ENCODE measurements at regions not wholly inside any gene's neighbourhood (a gene's known extent, or its start where the extent isn't known, plus 50 kb on each side); places are given as distances from the start of the nearest gene placed in this dataset.
A peak's percentile ranks its signal among the peaks of the same experiment; 100 is the strongest.

- peaks cover 0 to 3% (median 0%) of the 10 kb centered on the region in 3 donors for H3K36me3 Mint-ChIP-seq
- H3K4me1 Mint-ChIP-seq: peaks cover 0 to 5% (median 0%) of the 10 kb centered on the region in 4 donors
- no peak overlapping the region for H3K4me3 Mint-ChIP-seq
- ATAC-seq (no peak), DNase-seq (no peak)
- no peaks in the 10 kb centered on the region for H3K9me3 Mint-ChIP-seq
- no peaks in the 10 kb centered on the region for H3K27me3 Mint-ChIP-seq
- H3K27ac Mint-ChIP-seq: no peak overlapping the region
- POLR2A ChIA-PET: no interaction called here
These were observed 355.4 kb downstream of the ETS1 start for GRCh38 chr11:128231845-128232410.

- DNase-seq (no peak), ATAC-seq (no peak)
- Mint-ChIP-seq H3K36me3 (no peaks in the 10 kb centered on the region), H3K4me1 (peaks cover 0 to 20% (median 4%) of the 10 kb centered on the region in 4 donors), H3K9me3 (no peaks in the 10 kb centered on the region), H3K27ac (no peak overlapping the region), H3K27me3 (no peaks in the 10 kb centered on the region), H3K4me3 (no peak overlapping the region)
- POLR2A ChIA-PET: no interaction called here
These were observed 359.9 kb downstream of the ETS1 start for GRCh38 chr11:128227466-128227865.

DNA sequence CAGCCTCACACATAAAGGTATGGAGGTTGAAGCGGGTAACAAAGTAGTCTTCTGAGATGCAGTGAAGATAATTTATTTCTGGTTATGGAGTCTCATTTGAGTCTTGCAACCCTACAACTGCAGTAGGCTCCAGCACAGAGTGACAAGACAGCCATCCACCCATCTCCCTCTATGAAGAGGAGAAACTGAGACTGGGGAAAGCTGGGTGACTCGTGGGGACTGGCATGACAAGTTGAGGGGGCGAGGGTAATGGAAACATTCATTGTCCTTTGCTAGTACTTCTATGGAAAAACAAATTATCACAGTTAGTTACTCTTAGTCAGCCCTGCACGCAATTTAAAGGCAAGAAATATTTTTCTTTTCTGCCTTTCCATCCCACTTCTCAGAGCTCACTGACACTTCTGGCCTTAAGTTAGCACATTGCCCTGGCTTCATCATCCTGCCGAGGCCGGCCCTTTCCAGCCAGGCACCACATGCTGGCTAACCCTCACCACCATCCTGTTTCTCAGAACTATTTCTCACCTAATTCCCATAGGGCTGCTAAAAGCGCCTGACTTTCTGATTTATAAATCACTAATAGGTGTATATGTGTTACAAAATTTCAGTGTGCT is 361.1 kb downstream of the ETS1 start:
- no peaks in the 10 kb centered on the region for H3K27me3 Mint-ChIP-seq
- POLR2A ChIA-PET: no interaction called here
- H3K4me3 Mint-ChIP-seq: no peak overlapping the region
- peak overlapping the region in 1 of 10 donors; percentile 15 for H3K27ac Mint-ChIP-seq
- DNase-seq (no peak), ATAC-seq (no peak)
- H3K4me1 Mint-ChIP-seq: peaks cover 0 to 23% (median 4%) of the 10 kb centered on the region in 4 donors
- H3K36me3 Mint-ChIP-seq: no peaks in the 10 kb centered on the region
- H3K9me3 Mint-ChIP-seq: no peaks in the 10 kb centered on the region

GRCh38 chr11:128222245-128222884 is 365.0 kb downstream of the ETS1 start:
- POLR2A ChIA-PET: no interaction called here
- DNase-seq (no peak), ATAC-seq (no peak)
- Mint-ChIP-seq H3K27me3 (no peaks in the 10 kb centered on the region), H3K27ac (no peak overlapping the region), H3K4me1 (peaks cover 0 to 18% (median 4%) of the 10 kb centered on the region in 4 donors), H3K36me3 (no peaks in the 10 kb centered on the region), H3K4me3 (no peak overlapping the region), H3K9me3 (no peaks in the 10 kb centered on the region)

DNA sequence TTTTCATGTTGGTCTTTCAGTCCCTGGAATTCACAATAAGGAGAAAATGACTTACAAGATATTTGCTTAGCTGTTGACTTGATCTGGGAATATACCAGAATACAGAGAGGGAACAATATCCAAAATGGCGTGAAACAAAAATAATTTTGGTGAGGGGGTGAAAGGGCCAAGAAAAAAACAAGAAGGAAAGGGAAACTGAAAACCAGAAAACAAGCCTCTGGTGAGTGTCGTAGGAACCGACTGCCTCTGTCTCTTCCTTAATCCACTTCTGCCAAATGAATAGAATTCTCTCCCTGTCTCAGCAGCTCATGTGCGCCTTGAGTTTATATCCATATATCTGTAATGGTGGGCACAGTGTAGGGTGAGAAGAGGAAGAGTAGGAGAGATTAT is 367.6 kb downstream of the ETS1 start:
- no peak for ATAC-seq
- Mint-ChIP-seq H3K36me3 (no peaks in the 10 kb centered on the region), H3K9me3 (no peaks in the 10 kb centered on the region), H3K4me1 (peaks cover 0 to 15% (median 3%) of the 10 kb centered on the region in 4 donors), H3K27me3 (no peaks in the 10 kb centered on the region), H3K27ac (no peak overlapping the region), H3K4me3 (no peak overlapping the region)
- no peak for DNase-seq
- POLR2A ChIA-PET: no interaction called here

DNA sequence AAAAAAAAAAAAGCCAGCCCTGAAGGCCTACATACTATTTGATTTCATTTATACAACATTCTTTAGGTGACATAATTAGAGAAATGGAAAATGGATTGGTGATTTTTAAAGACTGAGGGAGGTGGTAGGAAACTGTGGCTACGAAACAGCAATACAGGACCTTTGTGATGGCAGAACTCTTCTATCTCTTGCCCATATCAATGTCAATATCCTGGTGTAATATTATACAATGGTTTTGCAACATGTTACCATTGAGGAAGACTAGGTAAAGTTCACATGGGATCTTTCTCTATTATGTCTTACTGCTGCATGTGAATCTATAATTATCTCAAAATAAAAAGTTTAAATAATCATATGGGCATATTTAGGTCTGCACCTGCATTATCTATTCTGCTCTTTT is 371.2 kb downstream of the ETS1 start:
- no peaks in the 10 kb centered on the region for H3K4me1 Mint-ChIP-seq
- no peaks in the 10 kb centered on the region for H3K9me3 Mint-ChIP-seq
- no peak overlapping the region for H3K4me3 Mint-ChIP-seq
- no peak overlapping the region for H3K27ac Mint-ChIP-seq
- H3K36me3 Mint-ChIP-seq: no peaks in the 10 kb centered on the region
- no peaks in the 10 kb centered on the region for H3K27me3 Mint-ChIP-seq
- ATAC-seq (no peak), DNase-seq (no peak)
- POLR2A ChIA-PET: no interaction called here

GRCh38 chr11:128215238-128215882 is 372.0 kb downstream of the ETS1 start:
- Mint-ChIP-seq H3K9me3 (no peaks in the 10 kb centered on the region), H3K4me3 (no peak overlapping the region), H3K27ac (no peak overlapping the region), H3K36me3 (no peaks in the 10 kb centered on the region), H3K27me3 (no peaks in the 10 kb centered on the region), H3K4me1 (no peaks in the 10 kb centered on the region)
- ATAC-seq (no peak), DNase-seq (no peak)
- POLR2A ChIA-PET: no interaction called here

DNA sequence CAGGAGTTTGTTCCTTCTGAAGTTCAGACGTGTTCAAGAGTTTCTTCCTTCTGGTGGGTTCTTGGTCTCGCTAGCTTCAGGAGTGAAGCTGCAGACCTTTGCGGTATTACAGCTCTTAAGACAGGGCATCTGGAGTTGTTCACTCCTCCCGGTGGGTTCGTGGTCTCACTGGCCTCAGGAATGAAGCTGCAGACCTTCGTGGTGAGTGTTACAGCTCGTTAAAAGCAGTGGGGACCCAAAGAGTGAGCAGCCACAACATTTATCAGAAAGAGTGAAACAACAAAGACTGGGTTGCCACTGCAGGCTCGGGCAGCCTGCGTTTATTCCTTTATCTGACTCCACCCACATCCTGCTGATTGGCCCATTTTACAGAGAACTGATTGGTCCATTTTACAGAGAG is 373.1 kb downstream of the ETS1 start:
- no peak for DNase-seq
- Mint-ChIP-seq H3K27me3 (no peaks in the 10 kb centered on the region), H3K4me1 (no peaks in the 10 kb centered on the region), H3K36me3 (no peaks in the 10 kb centered on the region), H3K4me3 (no peak overlapping the region), H3K9me3 (no peaks in the 10 kb centered on the region), H3K27ac (no peak overlapping the region)
- POLR2A ChIA-PET: no interaction called here
- no peak for ATAC-seq

DNA sequence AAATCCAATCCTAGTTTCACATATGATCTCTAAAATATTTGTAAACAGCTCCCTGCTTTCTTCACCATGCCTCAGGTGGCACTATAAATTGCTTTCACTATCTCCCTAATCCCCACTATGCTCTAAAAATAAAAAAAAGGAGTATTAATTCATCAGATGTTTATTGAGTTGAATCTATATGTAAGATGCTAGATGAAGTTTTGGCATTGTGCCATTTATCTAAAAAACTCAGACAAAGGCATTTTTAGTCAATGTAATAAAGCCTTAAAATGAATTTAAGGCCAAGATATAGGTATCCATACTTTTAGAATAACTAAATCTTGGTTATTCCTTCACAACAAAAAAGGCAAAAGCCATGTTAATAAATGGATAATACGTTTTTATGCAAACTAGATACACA is 373.9 kb downstream of the ETS1 start:
- POLR2A ChIA-PET: no interaction called here
- DNase-seq: no peak

DNA sequence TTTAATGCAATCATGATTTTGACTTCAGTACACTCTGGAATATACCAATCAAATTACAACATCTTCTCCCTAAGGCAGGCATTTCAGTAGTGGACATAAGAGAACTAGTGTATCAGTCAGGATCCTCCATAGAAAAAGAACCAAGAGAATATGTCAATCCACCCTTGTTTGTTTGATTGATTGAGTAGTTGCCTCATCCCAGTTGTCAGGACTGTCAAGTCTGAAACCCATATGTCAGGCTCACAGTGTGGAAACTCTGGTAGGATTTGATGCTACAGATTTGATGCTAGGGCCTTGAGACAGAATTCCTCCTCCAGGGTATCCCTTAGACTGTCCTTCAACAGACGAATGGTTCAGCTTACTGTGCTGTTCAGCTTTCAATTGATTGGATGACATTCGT is 375.0 kb downstream of the ETS1 start:
- no peaks in the 10 kb centered on the region for H3K27me3 Mint-ChIP-seq
- peaks cover 0 to 4% (median 0%) of the 10 kb centered on the region in 9 donors for H3K9me3 Mint-ChIP-seq
- H3K4me1 Mint-ChIP-seq: peaks cover 0 to 2% (median 0%) of the 10 kb centered on the region in 4 donors
- H3K4me3 Mint-ChIP-seq: no peak overlapping the region
- no peak overlapping the region for H3K27ac Mint-ChIP-seq
- no peak for ATAC-seq
- POLR2A ChIA-PET: no interaction called here
- no peaks in the 10 kb centered on the region for H3K36me3 Mint-ChIP-seq
- DNase-seq: no peak

More for the DNA sequence above, 373.9 kb downstream of the ETS1 start:
- Mint-ChIP-seq H3K4me1 (no peaks in the 10 kb centered on the region), H3K36me3 (no peaks in the 10 kb centered on the region), H3K4me3 (no peak overlapping the region), H3K27me3 (no peaks in the 10 kb centered on the region), H3K27ac (no peak overlapping the region), H3K9me3 (no peaks in the 10 kb centered on the region)
- ATAC-seq: no peak

DNA sequence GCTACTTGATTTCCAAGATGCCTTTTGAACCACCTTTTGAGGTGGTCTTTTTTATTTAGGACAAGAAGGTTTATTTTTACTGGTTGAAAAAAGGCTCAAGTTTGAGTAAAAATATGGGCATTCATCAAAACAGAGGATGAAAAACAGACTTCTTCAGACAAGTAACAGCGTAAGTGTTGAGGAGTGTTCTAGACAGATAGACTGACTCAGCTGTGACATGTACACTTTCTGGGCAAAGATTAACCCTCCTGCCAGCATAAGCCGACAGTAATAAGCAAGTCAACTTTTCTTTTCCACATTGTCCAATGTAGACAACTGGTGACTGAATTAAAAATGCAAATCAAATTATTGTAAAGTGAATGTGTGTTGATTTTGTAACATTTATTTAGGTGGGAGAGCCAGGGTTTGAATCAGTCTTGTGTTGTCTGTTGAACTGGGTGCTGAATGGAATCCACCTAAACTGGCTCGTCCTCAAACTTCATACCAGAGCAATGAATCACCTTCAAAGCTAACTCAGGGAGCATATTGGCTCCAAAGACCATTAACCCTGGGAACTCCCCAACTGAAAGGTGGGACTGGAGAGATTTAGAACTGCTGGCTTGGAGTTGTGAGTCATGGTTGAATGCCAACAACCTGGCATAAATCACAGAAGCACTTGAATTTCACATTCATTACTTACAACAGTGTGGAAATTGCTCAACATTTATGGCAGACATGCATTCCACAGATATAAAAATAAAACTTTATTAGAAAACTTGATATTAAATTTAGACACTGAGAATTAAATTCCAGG is 377.0 kb downstream of the ETS1 start:
- Mint-ChIP-seq H3K9me3 (peaks cover 0 to 16% (median 7%) of the 10 kb centered on the region in 9 donors), H3K27me3 (no peaks in the 10 kb centered on the region), H3K36me3 (peaks cover 0 to 13% (median 6%) of the 10 kb centered on the region in 3 donors), H3K4me3 (no peak overlapping the region), H3K4me1 (peaks cover 0 to 2% (median 0%) of the 10 kb centered on the region in 4 donors), H3K27ac (no peak overlapping the region)
- ATAC-seq (no peak), DNase-seq (no peak)
- POLR2A ChIA-PET: no interaction called here

DNA sequence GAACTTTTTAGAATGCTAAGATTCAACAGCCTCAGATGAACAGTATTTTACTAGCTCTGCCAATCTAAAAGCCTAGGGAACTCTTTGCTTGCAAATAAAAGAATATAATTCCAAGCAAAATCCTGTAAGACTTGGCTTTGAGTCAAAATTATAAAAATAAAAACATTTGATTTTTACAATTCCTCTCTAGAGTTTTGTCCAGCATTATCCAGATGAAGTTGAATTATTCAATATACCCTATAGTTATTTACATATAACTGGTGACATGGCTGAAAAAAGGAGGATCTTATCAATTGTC is 378.3 kb downstream of the ETS1 start:
- H3K4me1 Mint-ChIP-seq: peaks cover 0 to 2% (median 0%) of the 10 kb centered on the region in 4 donors
- no peaks in the 10 kb centered on the region for H3K27me3 Mint-ChIP-seq
- H3K9me3 Mint-ChIP-seq: peaks cover 0 to 16% (median 7%) of the 10 kb centered on the region in 9 donors
- DNase-seq (no peak), ATAC-seq (no peak)
- POLR2A ChIA-PET: no interaction called here
- no peak overlapping the region for H3K4me3 Mint-ChIP-seq
- H3K27ac Mint-ChIP-seq: no peak overlapping the region
- H3K36me3 Mint-ChIP-seq: peaks cover 0 to 13% (median 6%) of the 10 kb centered on the region in 3 donors
